WTC11 (cell line): ENCODE measurements at regions not wholly inside any gene's neighbourhood (a gene's known extent, or its start where the extent isn't known, plus 50 kb on each side); places are given as distances from the start of the nearest gene placed in this dataset.

ENCODE experiments used
- ATAC-seq: fragments of 200-7000 bp; cut with Tn5 transposase; 2 replicates; pipeline ENCODE4 v1.10.0; 2021; ENCODE audit warnings: mild to moderate bottlenecking, moderate library complexity
- CTCF ChIA-PET: fragments of 300-600 bp; sonication (Branson Sonifier 250); formaldehyde crosslinking; loops from one replicate; lab custom pipeline; 2021; ENCODE audit warnings: antibody characterized with exemption; lab: Charles Lee
- POLR2A ChIA-PET: fragments of 350-600 bp; sonication (Branson Sonifier 250); formaldehyde crosslinking; loops from one replicate; lab custom pipeline; 2021; ENCODE audit warnings: antibody characterized with exemption; lab: Charles Lee
- DNase-seq: peaks from one replicate; pipeline ENCODE4 v3.0.0; 2021; ENCODE audit warnings: low spot score
- H3K27ac Mint-ChIP-seq: 2 replicates; pipeline ENCODE4 v1.8.0; 2021; ENCODE audit warnings: mixed read lengths
- H3K27me3 Mint-ChIP-seq: 2 replicates; pipeline ENCODE4 v1.8.0; 2021; ENCODE audit warnings: low read depth, mild to moderate bottlenecking, moderate library complexity, mixed read lengths
- H3K36me3 Mint-ChIP-seq: 2 replicates; pipeline ENCODE4 v1.8.0; 2021; ENCODE audit warnings: mixed read lengths
- H3K4me1 Mint-ChIP-seq: 2 replicates; pipeline ENCODE4 v1.8.0; 2022; ENCODE audit warnings: mixed read lengths
- H3K4me3 Mint-ChIP-seq: 2 replicates; pipeline ENCODE4 v1.8.0; 2021; ENCODE audit warnings: mild to moderate bottlenecking, moderate library complexity, mixed read lengths
- H3K9me3 Mint-ChIP-seq: 2 replicates; pipeline ENCODE4 v1.8.0; 2021; ENCODE audit warnings: mixed read lengths
- AR ChIP-seq: fragments of 250-450 bp; sonication (Bioruptor Pico); IDR thresholded peaks from 2 replicates; pipeline ENCODE4 v1.9.0; 2021; ENCODE audit warnings: mild to moderate bottlenecking
- ARID4B ChIP-seq: sonication (generic); formaldehyde crosslinking; IDR thresholded peaks from 2 replicates; pipeline ENCODE4 v1.8.0; 2023; ENCODE audit warnings: missing genetic modification reagents, mild to moderate bottlenecking, borderline replicate concordance
- CTCF ChIP-seq: fragments of 200-600 bp; IDR thresholded peaks from 2 replicates; pipeline ENCODE4 v1.8.0; 2022; ENCODE audit warnings: antibody characterized with exemption
- E2F1 ChIP-seq: sonication (generic); formaldehyde crosslinking; IDR thresholded peaks from 2 replicates; pipeline ENCODE4 v1.8.0; 2022; ENCODE audit warnings: mild to moderate bottlenecking, missing genetic modification reagents
- E2F5 ChIP-seq: sonication (generic); formaldehyde crosslinking; IDR thresholded peaks from 2 replicates; pipeline ENCODE4 v1.8.1; 2022; ENCODE audit warnings: mild to moderate bottlenecking, moderate library complexity, missing genetic modification reagents
- GABPB1 ChIP-seq: sonication (generic); formaldehyde crosslinking; IDR thresholded peaks from 2 replicates; pipeline ENCODE4 v1.8.1; 2023; ENCODE audit warnings: mild to moderate bottlenecking, missing genetic modification reagents
- MYBL2 ChIP-seq: sonication (generic); formaldehyde crosslinking; IDR thresholded peaks from 2 replicates; pipeline ENCODE4 v1.8.1; 2023; ENCODE audit warnings: mild to moderate bottlenecking, moderate library complexity, missing genetic modification reagents
- NFATC4 ChIP-seq: fragments of 250-450 bp; sonication (Bioruptor Pico); IDR thresholded peaks from 2 replicates; pipeline ENCODE4 v1.9.0; 2021; ENCODE audit warnings: mild to moderate bottlenecking
- NFE2L1 ChIP-seq: sonication (generic); formaldehyde crosslinking; IDR thresholded peaks from 2 replicates; pipeline ENCODE4 v1.8.1; 2023; ENCODE audit warnings: missing genetic modification reagents
- PRDM15 ChIP-seq: sonication (generic); formaldehyde crosslinking; IDR thresholded peaks from 2 replicates; pipeline ENCODE4 v1.8.0; 2022; ENCODE audit warnings: missing genetic modification reagents
- PRRX2 ChIP-seq: fragments of 250-450 bp; sonication (Bioruptor Pico); IDR thresholded peaks from 2 replicates; pipeline ENCODE4 v1.8.0; 2021; ENCODE audit warnings: mild to moderate bottlenecking
- TEAD4 ChIP-seq: sonication (generic); formaldehyde crosslinking; IDR thresholded peaks from 2 replicates; pipeline ENCODE4 v1.8.0; 2022; ENCODE audit warnings: mild to moderate bottlenecking, missing genetic modification reagents
- ZNF232 ChIP-seq: sonication (generic); formaldehyde crosslinking; IDR thresholded peaks from 2 replicates; pipeline ENCODE4 v1.8.0; 2022; ENCODE audit warnings: mild to moderate bottlenecking, missing genetic modification reagents
- ZNF317 ChIP-seq: sonication (generic); formaldehyde crosslinking; IDR thresholded peaks from 2 replicates; pipeline ENCODE4 v1.8.1; 2023; ENCODE audit warnings: low read depth, mild to moderate bottlenecking, moderate library complexity, missing genetic modification reagents, borderline replicate concordance
- ZNF512 ChIP-seq: sonication (generic); formaldehyde crosslinking; IDR thresholded peaks from 2 replicates; pipeline ENCODE4 v1.8.1; 2022; ENCODE audit warnings: missing genetic modification reagents, borderline replicate concordance

- POLR2A ChIA-PET: no interaction called here
Measured at GRCh38 chr2:104428155-104428554, 425.8 kb upstream of the POU3F3 start.

More at GRCh38 chr2:104428155-104428554, 425.8 kb upstream of the POU3F3 start:
- TF ChIP-seq CTCF (no peak), TEAD4 (CRISPR knock-in tag) (no peak), AR (CRISPR knock-in tag) (no peak), E2F5 (no peak), NFATC4 (CRISPR knock-in tag) (no peak), ZNF317 (CRISPR knock-in tag) (no peak), NFE2L1 (no peak), E2F1 (CRISPR knock-in tag) (no peak), ZNF232 (CRISPR knock-in tag) (no peak), MYBL2 (no peak), PRDM15 (no peak), PRRX2 (no peak), GABPB1 (CRISPR knock-in tag) (no peak), ZNF512 (CRISPR knock-in tag) (no peak), ARID4B (CRISPR knock-in tag) (no peak)
- Mint-ChIP-seq H3K36me3 (no peaks in the 10 kb centered on the region), H3K9me3 (no peaks in the 10 kb centered on the region), H3K27me3 (no peaks in the 10 kb centered on the region), H3K27ac (no peak overlapping the region), H3K4me3 (no peak overlapping the region), H3K4me1 (peaks cover 32% of the 10 kb centered on the region)
- DNase-seq (no peak), ATAC-seq (no peak)
- CTCF ChIA-PET: no interaction called here
